Adipocyte (in vitro differentiated cells): ENCODE measurements at regions not wholly inside any gene's neighbourhood (a gene's known extent, or its start where the extent isn't known, plus 50 kb on each side); places are given as distances from the start of the nearest gene placed in this dataset.
A peak's percentile ranks its signal among the peaks of the same experiment; 100 is the strongest.

ENCODE experiments used
- DNase-seq: peaks from one replicate; pipeline ENCODE4 v3.0.0-alpha.2; 2015; ENCODE audit warnings: low read depth
- H3K27me3 ChIP-seq: replicated peaks from 2 replicates; pipeline ENCODE4 v1.7.0; 2013; ENCODE audit warnings: mild to moderate bottlenecking, low read length, moderate library complexity; ENCODE audit not compliant: control insufficient read depth, insufficient read depth
- H3K36me3 ChIP-seq: 2 replicates; pipeline ENCODE4 v1.7.0; 2013; ENCODE audit warnings: low read length, mild to moderate bottlenecking, moderate library complexity; ENCODE audit not compliant: control insufficient read depth, insufficient read depth, severe bottlenecking
- H3K4me1 ChIP-seq: 2 replicates; pipeline ENCODE4 v1.7.0; 2013; ENCODE audit warnings: mild to moderate bottlenecking, low read length, moderate library complexity; ENCODE audit not compliant: control insufficient read depth, insufficient read depth
- H3K4me3 ChIP-seq: 2 replicates; pipeline ENCODE4 v1.7.0; 2013; ENCODE audit warnings: mild to moderate bottlenecking, low read length, moderate library complexity
- H3K9ac ChIP-seq: 2 replicates; pipeline ENCODE4 v1.7.0; 2013; ENCODE audit warnings: mild to moderate bottlenecking, low read length, moderate library complexity
- H3K9me3 ChIP-seq: 2 replicates; pipeline ENCODE4 v1.7.0; 2013; ENCODE audit warnings: mild to moderate bottlenecking, low read length, moderate library complexity; ENCODE audit not compliant: control insufficient read depth

DNA sequence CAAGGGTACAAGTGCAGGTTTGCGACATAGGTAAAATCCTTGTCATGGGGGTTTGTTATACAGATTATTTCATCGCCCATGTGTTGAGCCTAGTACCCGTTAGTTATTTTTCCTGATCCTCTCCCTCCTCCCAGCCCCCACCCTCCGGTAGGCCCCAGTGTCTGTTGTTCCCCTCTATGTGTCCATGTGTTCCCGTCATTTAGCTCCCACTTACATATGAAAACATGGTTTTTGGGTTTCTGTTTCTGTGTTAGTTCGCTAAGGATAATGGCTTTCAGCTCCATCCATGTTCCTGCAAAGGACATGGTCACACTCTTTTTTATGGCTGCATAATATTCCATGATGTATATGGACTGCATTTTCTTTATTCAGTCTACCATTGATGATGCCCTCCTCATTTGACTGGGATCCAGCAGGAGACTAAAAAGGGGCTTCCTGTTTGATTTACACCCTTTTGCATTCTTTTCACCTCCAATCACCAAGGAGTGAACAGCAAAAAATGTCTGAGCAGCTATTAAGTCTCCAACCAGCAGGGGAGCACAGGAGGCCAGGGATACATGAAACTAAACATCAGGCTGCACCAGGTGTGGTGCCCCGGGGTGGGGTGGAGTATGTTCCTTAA is 188.2 kb downstream of the SKIDA1 start:
- no peak overlapping the region for H3K4me3 ChIP-seq
- H3K4me1 ChIP-seq = peaks cover 39% of the 10 kb centered on the region
- no peaks in the 10 kb centered on the region for H3K27me3 ChIP-seq
- no peak overlapping the region for H3K9ac ChIP-seq
- no peak for DNase-seq
- no peaks in the 10 kb centered on the region for H3K36me3 ChIP-seq
- H3K9me3 ChIP-seq = no peaks in the 10 kb centered on the region

DNA sequence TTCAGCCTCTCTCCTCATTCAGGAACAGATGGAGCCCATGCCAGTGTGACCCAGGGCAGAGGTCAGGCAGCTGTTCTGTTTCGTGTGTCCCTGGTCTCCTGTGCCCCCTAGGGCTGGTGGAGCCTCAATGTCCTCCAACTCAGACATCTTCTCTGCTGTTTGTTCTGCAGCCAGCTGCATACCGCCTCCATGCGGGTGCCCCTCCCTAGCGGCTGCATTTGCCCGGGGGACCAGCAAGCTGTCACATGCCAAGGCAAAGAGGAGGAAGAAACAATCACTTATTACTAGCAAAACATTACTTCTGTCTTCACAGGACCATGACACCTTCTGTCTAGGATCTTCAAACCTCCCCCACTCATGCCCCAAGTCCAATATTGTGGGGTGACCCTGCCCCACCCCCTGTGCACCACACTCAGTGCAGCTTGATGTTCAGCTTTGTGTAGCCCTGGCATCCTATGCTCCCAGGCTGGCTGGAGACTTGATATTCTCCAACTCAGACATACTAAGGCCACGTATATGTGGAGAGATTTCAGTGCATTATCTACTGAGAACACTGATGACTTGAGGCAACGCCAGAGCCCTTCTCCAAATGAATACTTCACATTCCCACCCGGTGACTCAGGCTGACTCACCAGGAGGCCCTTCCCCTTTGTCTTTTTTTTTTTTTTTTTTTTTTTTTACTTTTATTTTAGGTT is 188.9 kb downstream of the SKIDA1 start:
- no peaks in the 10 kb centered on the region for H3K36me3 ChIP-seq
- H3K27me3 ChIP-seq = no peaks in the 10 kb centered on the region
- no peak overlapping the region for H3K4me3 ChIP-seq
- H3K9ac ChIP-seq = peak overlapping the region; percentile 43
- peaks cover 39% of the 10 kb centered on the region for H3K4me1 ChIP-seq
- no peaks in the 10 kb centered on the region for H3K9me3 ChIP-seq
- peak; percentile 87 for DNase-seq

DNA sequence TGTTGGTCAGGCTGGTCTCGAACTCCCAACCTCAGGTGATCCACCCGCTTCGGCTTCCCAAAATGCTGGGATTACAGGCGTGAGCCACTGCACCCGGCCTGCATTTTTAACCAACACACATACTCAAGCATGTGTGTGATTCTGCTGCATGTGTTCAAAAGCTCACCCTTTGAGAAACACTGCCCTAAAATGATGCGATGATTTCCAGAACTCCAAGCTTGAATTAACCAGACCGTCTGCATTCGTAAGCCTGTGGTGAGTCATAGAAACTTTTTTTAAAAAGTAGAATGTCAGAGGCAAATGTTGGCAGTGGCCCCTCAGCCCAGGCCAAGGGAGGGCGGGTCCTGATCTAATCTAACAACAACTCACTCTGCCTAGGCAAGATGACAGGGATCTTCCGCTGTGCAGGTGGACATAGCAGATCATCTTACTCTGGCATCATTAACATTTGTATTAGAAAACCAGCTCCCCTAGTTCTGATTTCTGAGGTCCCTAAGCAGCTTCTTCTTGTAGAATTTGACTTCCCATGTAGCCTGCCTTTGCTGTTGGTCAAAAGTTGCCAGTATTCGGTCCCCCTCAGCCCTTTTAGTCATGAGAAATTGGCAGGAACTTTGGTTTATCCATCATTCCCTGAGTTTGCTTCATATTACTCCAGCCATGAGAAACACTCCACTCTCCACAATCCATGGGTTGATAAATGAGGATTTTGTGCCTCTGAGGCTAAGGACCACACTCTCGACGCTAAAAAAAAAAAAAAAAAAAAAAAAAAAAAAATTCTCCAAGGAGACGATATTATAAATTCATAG is 190.4 kb downstream of the SKIDA1 start:
- Histone ChIP-seq H3K9me3 (no peaks in the 10 kb centered on the region), H3K36me3 (no peaks in the 10 kb centered on the region), H3K9ac (no peak overlapping the region), H3K27me3 (no peaks in the 10 kb centered on the region), H3K4me1 (peaks cover 37% of the 10 kb centered on the region), H3K4me3 (no peak overlapping the region)
- peak; percentile 91 for DNase-seq

DNA sequence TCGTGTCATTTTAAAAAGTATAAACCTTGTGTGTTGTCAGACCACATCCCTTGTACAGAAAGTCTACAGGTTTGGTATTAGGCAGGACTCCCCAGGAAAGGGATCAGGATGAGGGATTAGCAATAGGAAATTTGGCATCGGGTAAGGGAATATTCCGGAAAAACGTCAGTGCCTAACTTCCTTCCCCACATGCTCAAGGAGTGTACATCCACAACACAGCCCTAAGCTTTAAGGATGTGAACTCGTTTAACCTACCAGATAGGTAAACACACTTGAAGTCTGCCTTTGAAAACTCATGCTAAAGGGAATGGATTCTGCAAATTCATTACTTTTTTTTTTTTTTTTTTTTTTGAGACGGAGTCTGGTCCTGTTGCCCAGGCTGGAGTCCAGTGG is 194.9 kb downstream of the SKIDA1 start:
- Histone ChIP-seq H3K4me1 (peaks cover 28% of the 10 kb centered on the region), H3K9me3 (no peaks in the 10 kb centered on the region), H3K9ac (no peak overlapping the region), H3K27me3 (no peaks in the 10 kb centered on the region), H3K4me3 (no peak overlapping the region), H3K36me3 (no peaks in the 10 kb centered on the region)
- no peak for DNase-seq

DNA sequence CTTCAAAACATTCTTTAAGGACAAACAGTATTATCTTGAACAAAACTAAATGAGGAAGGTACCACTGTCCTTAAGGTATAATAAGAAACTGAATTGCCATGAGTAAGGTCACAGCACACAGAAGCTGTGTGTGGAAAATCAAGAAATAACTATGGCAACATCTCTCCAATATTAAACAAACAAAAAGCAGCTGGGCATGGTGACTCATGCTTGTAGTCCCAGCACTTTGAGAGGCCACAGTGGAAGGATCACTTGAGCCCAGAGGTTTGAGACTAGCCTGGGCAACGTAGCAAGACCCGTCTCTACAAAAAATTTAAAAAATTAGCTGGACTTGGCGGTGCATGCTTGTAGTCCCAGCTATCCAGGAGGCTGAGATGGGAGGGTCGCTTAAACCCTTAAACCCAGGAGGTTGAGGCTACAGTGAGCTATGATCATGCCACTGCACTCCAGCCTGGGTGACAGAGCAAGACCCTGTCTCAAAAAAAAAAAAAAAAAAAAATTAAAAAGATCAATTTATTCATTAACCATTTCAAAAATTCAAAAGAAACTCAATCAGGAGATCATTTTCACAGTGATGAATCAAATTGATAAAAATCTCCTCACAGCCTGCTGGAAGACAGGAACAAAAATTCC is 195.4 kb downstream of the SKIDA1 start:
- Histone ChIP-seq H3K4me3 (no peak overlapping the region), H3K4me1 (peaks cover 22% of the 10 kb centered on the region), H3K9me3 (no peaks in the 10 kb centered on the region), H3K9ac (no peak overlapping the region), H3K36me3 (no peaks in the 10 kb centered on the region), H3K27me3 (no peaks in the 10 kb centered on the region)
- peak; percentile 92 for DNase-seq

DNA sequence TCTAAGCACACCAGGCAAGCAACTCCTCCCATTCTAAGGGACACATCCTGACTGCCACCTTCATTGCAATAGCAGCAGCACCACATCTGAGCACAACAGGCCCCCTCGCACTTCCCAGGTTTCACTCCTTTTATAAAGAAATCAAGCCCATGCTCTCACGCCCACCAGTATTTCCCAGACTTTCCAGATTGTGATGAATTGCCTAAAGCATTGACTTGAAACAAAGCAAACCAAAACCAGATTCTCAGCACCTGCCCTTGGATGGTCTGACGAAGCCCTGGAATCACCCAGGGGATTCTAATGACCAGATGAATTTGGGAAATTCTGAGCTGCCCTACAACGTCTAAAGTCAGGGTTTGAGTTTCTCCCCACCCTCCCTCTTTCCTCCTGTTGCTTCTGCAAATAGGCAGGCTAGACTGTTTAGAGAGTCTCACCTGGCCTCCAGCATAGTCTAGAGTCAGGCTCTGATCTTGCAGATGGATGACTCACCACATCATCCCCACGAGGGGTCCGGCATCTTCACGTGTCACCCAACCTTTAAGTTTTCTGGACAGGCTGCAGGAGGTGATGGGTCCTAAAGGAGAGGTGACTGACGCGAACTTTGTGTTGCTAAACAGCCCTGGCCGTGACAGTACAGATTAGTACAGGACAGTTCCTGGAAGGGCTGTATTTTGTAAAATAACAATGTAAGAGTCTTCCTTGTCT is 198.0 kb downstream of the SKIDA1 start:
- Histone ChIP-seq H3K36me3 (no peaks in the 10 kb centered on the region), H3K9ac (no peak overlapping the region), H3K27me3 (no peaks in the 10 kb centered on the region), H3K9me3 (no peaks in the 10 kb centered on the region), H3K4me3 (no peak overlapping the region), H3K4me1 (peaks cover 7% of the 10 kb centered on the region)
- DNase-seq = no peak

DNA sequence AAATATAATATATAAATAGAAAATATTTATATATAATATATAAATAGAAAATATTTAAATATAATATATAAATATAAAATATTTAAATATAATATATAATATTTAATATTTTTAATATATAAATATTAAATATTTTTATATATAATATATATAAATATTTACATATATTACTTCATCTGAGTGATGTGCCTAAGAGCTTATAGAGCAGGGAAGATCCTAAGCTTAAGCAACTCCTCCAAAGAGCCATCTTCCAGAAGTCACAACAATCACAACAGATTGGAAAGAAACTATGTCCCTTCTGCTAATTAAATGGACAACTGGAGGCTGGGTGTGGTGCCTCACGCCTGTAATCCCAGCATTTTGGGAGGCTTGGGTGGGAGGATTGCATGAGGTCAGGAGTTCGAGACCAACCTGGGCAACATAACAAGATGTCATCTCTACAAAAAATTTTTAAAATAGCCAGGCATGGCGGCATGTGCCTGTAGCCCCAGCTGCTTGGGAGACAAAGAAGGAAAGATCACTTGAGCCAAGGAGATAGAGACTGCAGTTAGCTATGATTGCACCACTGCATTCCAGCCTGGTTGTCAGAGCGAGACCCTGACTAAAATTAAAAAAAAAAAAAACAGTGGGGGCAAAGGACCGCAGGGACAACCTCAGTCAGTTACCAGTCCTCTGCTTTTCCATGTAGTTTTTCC is 198.7 kb downstream of the SKIDA1 start:
- Histone ChIP-seq H3K36me3 (no peaks in the 10 kb centered on the region), H3K9me3 (no peaks in the 10 kb centered on the region), H3K27me3 (no peaks in the 10 kb centered on the region), H3K9ac (no peak overlapping the region), H3K4me1 (peaks cover 7% of the 10 kb centered on the region), H3K4me3 (no peak overlapping the region)
- DNase-seq = no peak

DNA sequence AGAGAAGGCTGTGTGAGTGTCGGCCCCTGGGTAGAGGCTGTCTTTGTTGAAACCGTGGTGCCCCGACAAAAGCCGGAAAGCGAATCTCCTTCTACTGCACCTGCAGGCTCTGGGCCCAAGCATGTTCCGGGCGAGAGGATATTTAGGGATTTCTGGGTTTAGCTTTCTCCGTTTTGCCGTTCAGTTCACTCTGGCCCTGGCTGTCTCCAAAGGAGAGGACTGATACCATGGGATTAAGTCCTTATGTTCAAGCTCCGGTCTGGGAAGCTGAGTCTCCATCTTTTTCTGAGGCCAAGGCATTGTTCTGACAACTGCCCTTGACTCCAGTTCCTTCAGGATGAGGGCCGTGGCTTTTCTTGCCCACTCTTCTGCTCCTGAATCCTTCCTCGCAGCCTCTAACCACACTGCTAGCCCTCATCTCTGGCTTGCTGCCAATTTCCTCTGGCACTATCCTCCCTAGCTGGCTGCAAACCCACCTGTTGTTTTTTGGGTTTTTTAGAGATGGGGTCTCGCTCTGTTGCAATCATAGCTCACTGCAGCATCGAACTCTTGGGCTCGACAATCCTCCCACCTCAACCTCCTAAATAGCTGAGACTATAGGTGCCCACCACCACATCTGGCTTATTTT is 206.8 kb downstream of the SKIDA1 start:
- H3K4me1 ChIP-seq = peaks cover 22% of the 10 kb centered on the region
- DNase-seq = no peak
- no peaks in the 10 kb centered on the region for H3K9me3 ChIP-seq
- no peak overlapping the region for H3K9ac ChIP-seq
- no peaks in the 10 kb centered on the region for H3K27me3 ChIP-seq
- H3K4me3 ChIP-seq = no peak overlapping the region
- no peaks in the 10 kb centered on the region for H3K36me3 ChIP-seq

DNA sequence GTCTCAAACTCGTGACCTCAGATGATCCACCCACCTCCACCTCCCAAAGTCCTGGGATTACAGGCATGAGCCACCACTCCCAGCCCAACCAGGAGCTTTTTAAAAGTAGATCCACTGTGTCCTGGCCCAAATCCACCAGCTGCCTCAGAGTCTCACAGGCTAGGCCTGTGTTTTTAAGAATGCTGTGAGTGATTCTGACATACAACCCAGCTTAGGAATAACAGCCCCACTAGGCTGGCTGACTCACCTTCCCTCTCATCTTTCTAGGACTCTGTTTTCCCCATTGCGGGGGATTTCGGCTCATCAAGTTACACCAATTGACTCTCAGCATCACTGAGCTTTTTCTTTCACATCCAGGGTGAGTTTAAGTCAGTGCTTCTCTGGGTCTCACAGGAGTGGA is 207.6 kb downstream of the SKIDA1 start:
- H3K27me3 ChIP-seq = no peaks in the 10 kb centered on the region
- DNase-seq = peak; percentile 49
- peak overlapping the region; percentile 9 for H3K9ac ChIP-seq
- no peaks in the 10 kb centered on the region for H3K9me3 ChIP-seq
- no peak overlapping the region for H3K4me3 ChIP-seq
- H3K4me1 ChIP-seq = peaks cover 22% of the 10 kb centered on the region
- H3K36me3 ChIP-seq = no peaks in the 10 kb centered on the region

DNA sequence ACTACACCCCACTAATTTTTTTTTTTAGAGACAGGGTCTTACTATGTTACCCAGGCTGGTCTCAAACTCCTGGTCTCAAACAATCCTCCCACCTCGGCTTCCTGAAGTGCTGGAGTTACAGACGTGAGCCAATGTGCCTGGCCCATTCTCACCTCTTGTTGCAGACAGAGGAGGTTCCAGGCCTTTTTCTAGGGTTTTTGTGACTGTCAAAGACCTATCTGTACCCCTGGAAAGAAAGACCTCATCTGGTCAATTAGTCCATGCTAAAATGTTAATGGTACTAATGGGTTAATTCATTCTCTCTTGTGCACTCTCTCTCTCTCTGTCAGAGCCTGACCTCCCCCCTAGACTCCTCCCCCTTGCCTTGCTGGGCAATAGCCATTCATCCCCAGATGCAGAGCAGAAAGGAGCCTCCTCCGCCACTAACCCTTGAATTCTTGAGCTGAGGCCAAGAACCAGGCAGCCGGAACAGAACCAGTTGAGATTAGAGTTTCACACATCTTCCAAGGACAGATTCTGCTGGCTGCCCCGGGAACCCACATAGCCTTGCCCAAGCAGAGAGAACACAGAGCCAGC is 209.7 kb downstream of the SKIDA1 start:
- Histone ChIP-seq H3K36me3 (no peaks in the 10 kb centered on the region), H3K4me1 (peaks cover 22% of the 10 kb centered on the region), H3K9ac (peak overlapping the region; percentile 49), H3K4me3 (peak overlapping the region; percentile 14), H3K27me3 (no peaks in the 10 kb centered on the region), H3K9me3 (no peaks in the 10 kb centered on the region)
- DNase-seq = peak; percentile 91
